ENCODE measurements at regions not wholly inside any gene's neighbourhood (a gene's known extent, or its start where the extent isn't known, plus 50 kb on each side); places are given as distances from the start of the nearest gene placed in this dataset.

DNA sequence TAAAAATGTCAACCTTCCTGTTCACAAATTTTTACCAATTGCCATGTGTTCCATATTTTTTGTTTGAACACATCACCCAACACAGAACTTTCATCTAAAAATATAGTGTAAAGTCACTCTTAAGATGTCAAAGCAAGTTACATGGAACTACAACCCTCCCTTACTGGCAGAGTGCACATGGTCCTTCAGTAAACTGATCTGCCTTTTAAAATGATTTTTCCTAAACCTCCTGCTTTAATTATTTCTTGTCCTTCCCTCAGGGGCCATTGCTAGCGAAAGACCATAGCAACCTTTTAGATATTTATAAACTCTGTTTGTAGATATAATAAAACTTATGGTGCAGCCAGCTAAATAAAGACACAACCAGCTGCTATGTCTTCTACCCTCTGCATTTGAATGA lies 255.2 kb upstream of the FAR2 start:
- H3K9ac ChIP-seq (ENCODE audit: low read length), result no peak overlapping the region
- H3K4me1 ChIP-seq (ENCODE audit: insufficient read depth, low read length, severe bottlenecking), result no peaks in the 10 kb centered on the region
- no peak overlapping the region for H3K4me2 ChIP-seq (ENCODE audit: low read length)
- no peaks in the 10 kb centered on the region for H3K36me3 ChIP-seq (ENCODE audit: insufficient read depth, low read length)
- H3K9me2 ChIP-seq (ENCODE audit: low read depth, low read length), result no peaks in the 10 kb centered on the region
- no peak overlapping the region for H3K4me3 ChIP-seq (ENCODE audit: low read depth, low read length, poor library complexity, severe bottlenecking)
- H3F3A ChIP-seq (ENCODE audit: insufficient read depth, low read length), result no peaks in the 10 kb centered on the region
- TF ChIP-seq, protein P1, sequence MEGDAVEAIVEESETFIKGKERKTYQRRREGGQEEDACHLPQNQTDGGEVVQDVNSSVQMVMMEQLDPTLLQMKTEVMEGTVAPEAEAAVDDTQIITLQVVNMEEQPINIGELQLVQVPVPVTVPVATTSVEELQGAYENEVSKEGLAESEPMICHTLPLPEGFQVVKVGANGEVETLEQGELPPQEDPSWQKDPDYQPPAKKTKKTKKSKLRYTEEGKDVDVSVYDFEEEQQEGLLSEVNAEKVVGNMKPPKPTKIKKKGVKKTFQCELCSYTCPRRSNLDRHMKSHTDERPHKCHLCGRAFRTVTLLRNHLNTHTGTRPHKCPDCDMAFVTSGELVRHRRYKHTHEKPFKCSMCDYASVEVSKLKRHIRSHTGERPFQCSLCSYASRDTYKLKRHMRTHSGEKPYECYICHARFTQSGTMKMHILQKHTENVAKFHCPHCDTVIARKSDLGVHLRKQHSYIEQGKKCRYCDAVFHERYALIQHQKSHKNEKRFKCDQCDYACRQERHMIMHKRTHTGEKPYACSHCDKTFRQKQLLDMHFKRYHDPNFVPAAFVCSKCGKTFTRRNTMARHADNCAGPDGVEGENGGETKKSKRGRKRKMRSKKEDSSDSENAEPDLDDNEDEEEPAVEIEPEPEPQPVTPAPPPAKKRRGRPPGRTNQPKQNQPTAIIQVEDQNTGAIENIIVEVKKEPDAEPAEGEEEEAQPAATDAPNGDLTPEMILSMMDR (IDR thresholded peaks at IDR 0.05; ENCODE audit: low read length), result no peak
- no peak for TF ChIP-seq EZH2 (IDR thresholded peaks at IDR 0.05; ENCODE audit: borderline replicate concordance, low read length)
- H3K27me3 ChIP-seq (ENCODE audit: insufficient read depth, low read length), result no peaks in the 10 kb centered on the region
- no peaks in the 10 kb centered on the region for H4K20me1 ChIP-seq (ENCODE audit: insufficient read depth, low read length)
- no peaks in the 10 kb centered on the region for H3K79me2 ChIP-seq (ENCODE audit: insufficient read depth, low read length)
- no peak overlapping the region for H2AFZ ChIP-seq (ENCODE audit: low read length)
- H3K27ac ChIP-seq (ENCODE audit: low read depth, low read length, poor library complexity, severe bottlenecking), result no peak overlapping the region
- no peaks in the 10 kb centered on the region for H3K9me3 ChIP-seq (ENCODE audit: low read length)

DNA sequence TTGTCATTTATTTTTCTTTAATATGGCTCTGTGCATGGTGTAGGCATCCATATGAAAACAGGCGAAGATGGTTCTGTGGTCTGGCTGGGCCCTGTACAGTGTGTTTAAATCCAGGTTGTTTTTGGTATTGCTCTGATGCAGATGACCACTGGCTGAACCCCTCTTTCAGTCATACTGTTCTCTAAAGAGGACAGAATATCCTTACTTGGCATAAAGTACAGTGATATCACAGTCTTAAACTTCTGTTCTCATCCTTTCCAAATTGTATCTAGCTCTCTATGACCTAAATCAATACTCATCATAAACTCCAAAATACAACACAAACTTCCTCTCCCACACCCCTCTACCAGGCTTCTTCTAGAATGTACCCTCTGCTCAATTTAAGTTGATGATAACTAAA lies 252.7 kb upstream of the FAR2 start:
- Histone ChIP-seq H3F3A (ENCODE audit: insufficient read depth, low read length) (no peaks in the 10 kb centered on the region), H2AFZ (ENCODE audit: low read length) (no peak overlapping the region), H3K4me1 (ENCODE audit: insufficient read depth, low read length, severe bottlenecking) (no peaks in the 10 kb centered on the region), H3K27ac (ENCODE audit: low read depth, low read length, poor library complexity, severe bottlenecking) (no peak overlapping the region), H4K20me1 (ENCODE audit: insufficient read depth, low read length) (no peaks in the 10 kb centered on the region), H3K4me2 (ENCODE audit: low read length) (no peak overlapping the region), H3K9me2 (ENCODE audit: low read depth, low read length) (no peaks in the 10 kb centered on the region), H3K9me3 (ENCODE audit: low read length) (no peaks in the 10 kb centered on the region), H3K9ac (ENCODE audit: low read length) (no peak overlapping the region), H3K36me3 (ENCODE audit: insufficient read depth, low read length) (no peaks in the 10 kb centered on the region), H3K79me2 (ENCODE audit: insufficient read depth, low read length) (no peaks in the 10 kb centered on the region), H3K27me3 (ENCODE audit: insufficient read depth, low read length) (no peaks in the 10 kb centered on the region), H3K4me3 (ENCODE audit: low read depth, low read length, poor library complexity, severe bottlenecking) (no peak overlapping the region)
- TF ChIP-seq, protein P1 (IDR thresholded peaks at IDR 0.05; ENCODE audit: low read length), result no peak
- no peak for TF ChIP-seq EZH2 (IDR thresholded peaks at IDR 0.05; ENCODE audit: borderline replicate concordance, low read length)

DNA sequence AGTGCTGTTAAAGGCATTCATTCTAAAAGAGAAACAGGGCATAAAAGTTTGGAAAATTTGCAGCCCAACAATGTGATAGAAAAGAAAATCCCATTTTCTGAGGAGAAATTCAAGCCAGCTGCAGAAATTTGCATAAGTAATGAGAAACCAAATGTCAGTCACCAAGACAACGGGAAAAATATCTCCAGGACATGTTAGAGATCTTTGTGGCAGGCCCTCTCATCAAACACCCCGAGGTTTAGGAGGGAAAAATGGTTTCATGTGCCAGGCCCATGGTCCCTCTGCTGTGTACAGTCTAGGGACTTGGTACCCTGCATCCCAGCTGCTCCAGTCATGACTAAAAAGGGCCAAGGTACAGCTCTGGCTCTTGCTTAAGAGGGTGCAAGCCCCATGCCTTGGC lies 251.0 kb upstream of the FAR2 start:
- Histone ChIP-seq H3K9me2 (ENCODE audit: low read depth, low read length) (no peaks in the 10 kb centered on the region), H3K79me2 (ENCODE audit: insufficient read depth, low read length) (no peaks in the 10 kb centered on the region), H3K36me3 (ENCODE audit: insufficient read depth, low read length) (no peaks in the 10 kb centered on the region), H3K4me3 (ENCODE audit: low read depth, low read length, poor library complexity, severe bottlenecking) (no peak overlapping the region), H3K4me1 (ENCODE audit: insufficient read depth, low read length, severe bottlenecking) (no peaks in the 10 kb centered on the region), H3K4me2 (ENCODE audit: low read length) (no peak overlapping the region), H3K27ac (ENCODE audit: low read depth, low read length, poor library complexity, severe bottlenecking) (no peak overlapping the region), H3K9ac (ENCODE audit: low read length) (no peak overlapping the region), H3K27me3 (ENCODE audit: insufficient read depth, low read length) (no peaks in the 10 kb centered on the region), H4K20me1 (ENCODE audit: insufficient read depth, low read length) (no peaks in the 10 kb centered on the region), H2AFZ (ENCODE audit: low read length) (no peak overlapping the region), H3F3A (ENCODE audit: insufficient read depth, low read length) (no peaks in the 10 kb centered on the region), H3K9me3 (ENCODE audit: low read length) (no peaks in the 10 kb centered on the region)
- no peak for TF ChIP-seq EZH2 (IDR thresholded peaks at IDR 0.05; ENCODE audit: borderline replicate concordance, low read length)
- TF ChIP-seq, protein P1 (IDR thresholded peaks at IDR 0.05; ENCODE audit: low read length), result no peak
